AML-193 (cell line): ENCODE measurements at regions not wholly inside any gene's neighbourhood (a gene's known extent, or its start where the extent isn't known, plus 50 kb on each side); places are given as distances from the start of the nearest gene placed in this dataset.
"Not testable (repeated sequence)": the region's sequence is repeated elsewhere in the genome, so short reads cannot be mapped to it uniquely, and the experiment has no call there.

ENCODE experiments used
- DNase-seq, 2 experiments: peaks; one replicate each; lab custom pipeline; 2025; lab: John Stamatoyannopoulos, UW

GRCh38 chr5:28927559-28928326, 1889.4 kb upstream of the CDH9 start:
- no peak for DNase-seq

- DNase-seq, result no peak
Observed at GRCh38 chr5:28926422-28926821, 1888.0 kb upstream of the CDH9 start.

GRCh38 chr5:28917631-28918030, 1879.2 kb upstream of the CDH9 start:
- DNase-seq, result no peak

GRCh38 chr5:28914297-28914696, 1875.9 kb upstream of the CDH9 start:
- DNase-seq, result no peak

GRCh38 chr5:28903643-28904042, 1865.3 kb upstream of the CDH9 start:
- no peak for DNase-seq

GRCh38 chr5:28896949-28897348, 1858.6 kb upstream of the CDH9 start:
- DNase-seq, result no peak

GRCh38 chr5:28880936-28881335, 1842.5 kb upstream of the CDH9 start:
- DNase-seq, result no peak

- DNase-seq, result no peak
Observed at GRCh38 chr5:28877050-28877449, 1838.7 kb upstream of the CDH9 start.

GRCh38 chr5:28864006-28864405, 1825.6 kb upstream of the CDH9 start:
- no peak for DNase-seq

- no peak for DNase-seq
Observed at GRCh38 chr5:28862860-28863196, 1824.4 kb upstream of the CDH9 start.

- DNase-seq, result no peak
Observed at GRCh38 chr5:28862137-28862859, 1823.9 kb upstream of the CDH9 start.

GRCh38 chr5:28855626-28856025, 1817.2 kb upstream of the CDH9 start:
- DNase-seq, result no peak

GRCh38 chr5:28850320-28850921, 1812.0 kb upstream of the CDH9 start:
- DNase-seq, result no peak

- DNase-seq, result no peak
Observed at GRCh38 chr5:28831042-28831441, 1792.7 kb upstream of the CDH9 start.

- DNase-seq, result no peak
Observed at GRCh38 chr5:28823231-28823630, 1784.8 kb upstream of the CDH9 start.

- DNase-seq, result no peak
Observed at GRCh38 chr5:28822071-28822470, 1783.7 kb upstream of the CDH9 start.

- DNase-seq, result no peak
Observed at GRCh38 chr5:28810751-28811136, 1772.4 kb upstream of the CDH9 start.

- no peak for DNase-seq
Observed at GRCh38 chr5:28809811-28810750, 1771.7 kb upstream of the CDH9 start.

GRCh38 chr5:28808967-28809810, 1770.8 kb upstream of the CDH9 start:
- DNase-seq, result no peak

GRCh38 chr5:28807195-28807729, 1768.9 kb upstream of the CDH9 start:
- DNase-seq, result no peak

GRCh38 chr5:28799035-28799434, 1760.6 kb upstream of the CDH9 start:
- not testable (repeated sequence) for DNase-seq
